GM13976 (cell line): ENCODE measurements at regions not wholly inside any gene's neighbourhood (a gene's known extent, or its start where the extent isn't known, plus 50 kb on each side); places are given as distances from the start of the nearest gene placed in this dataset.

ENCODE experiments used
- DNase-seq: peaks from one replicate; pipeline ENCODE4 v3.0.0; 2012; ENCODE audit warnings: low spot score
- in situ Hi-C: fragments of 300-500 bp; cut with MboI; formaldehyde crosslinking; loops from one replicate; pipeline ENCODE4 v1.12.0; 2022; ENCODE audit warnings: low sequenced_read_pairs, mixed read lengths, inconsistent platforms; ENCODE audit not compliant: unreplicated experiment
- TF ChIP-seq, protein P1 (sequence below): IDR thresholded peaks from 2 replicates; pipeline ENCODE4 v1.5.1; 2012; ENCODE audit warnings: borderline replicate concordance, mild to moderate bottlenecking; ENCODE audit not compliant: insufficient read depth; ENCODE audit errors: extremely low read depth, missing control alignments, control extremely low read depth

DNA sequence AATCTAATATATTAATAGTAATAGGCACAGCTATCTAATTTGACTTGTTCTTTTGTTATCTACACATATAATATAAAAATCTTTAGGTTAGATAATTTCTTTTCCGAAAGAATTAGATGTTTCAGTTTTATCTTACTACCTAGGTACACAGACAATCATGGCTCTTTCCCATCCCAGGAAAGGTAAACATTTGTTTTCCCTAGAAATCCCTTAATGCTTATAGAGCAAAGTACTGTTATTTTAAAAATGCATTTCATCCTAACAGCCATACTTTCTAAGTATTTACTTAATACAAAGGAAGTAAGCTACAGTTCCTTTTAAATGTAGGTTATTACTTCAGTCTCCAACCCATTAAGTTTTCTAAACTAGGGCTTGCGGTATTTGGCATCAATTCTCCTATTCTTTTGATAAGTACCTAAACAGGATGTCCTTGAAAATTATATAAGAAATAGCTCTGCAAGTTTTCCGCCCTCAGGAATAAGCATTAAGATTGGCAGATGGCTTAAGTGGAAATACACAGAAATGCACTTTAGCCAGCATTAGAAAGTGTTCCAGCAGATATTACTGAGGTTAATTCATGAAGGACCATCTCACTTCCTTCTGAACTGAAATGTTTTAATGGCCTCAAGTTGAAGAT lies 616.2 kb upstream of the SPRY2 start:
- TF ChIP-seq, protein P1, sequence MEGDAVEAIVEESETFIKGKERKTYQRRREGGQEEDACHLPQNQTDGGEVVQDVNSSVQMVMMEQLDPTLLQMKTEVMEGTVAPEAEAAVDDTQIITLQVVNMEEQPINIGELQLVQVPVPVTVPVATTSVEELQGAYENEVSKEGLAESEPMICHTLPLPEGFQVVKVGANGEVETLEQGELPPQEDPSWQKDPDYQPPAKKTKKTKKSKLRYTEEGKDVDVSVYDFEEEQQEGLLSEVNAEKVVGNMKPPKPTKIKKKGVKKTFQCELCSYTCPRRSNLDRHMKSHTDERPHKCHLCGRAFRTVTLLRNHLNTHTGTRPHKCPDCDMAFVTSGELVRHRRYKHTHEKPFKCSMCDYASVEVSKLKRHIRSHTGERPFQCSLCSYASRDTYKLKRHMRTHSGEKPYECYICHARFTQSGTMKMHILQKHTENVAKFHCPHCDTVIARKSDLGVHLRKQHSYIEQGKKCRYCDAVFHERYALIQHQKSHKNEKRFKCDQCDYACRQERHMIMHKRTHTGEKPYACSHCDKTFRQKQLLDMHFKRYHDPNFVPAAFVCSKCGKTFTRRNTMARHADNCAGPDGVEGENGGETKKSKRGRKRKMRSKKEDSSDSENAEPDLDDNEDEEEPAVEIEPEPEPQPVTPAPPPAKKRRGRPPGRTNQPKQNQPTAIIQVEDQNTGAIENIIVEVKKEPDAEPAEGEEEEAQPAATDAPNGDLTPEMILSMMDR: no peak
- no peak for DNase-seq
- in situ Hi-C loops: no loop called here

DNA sequence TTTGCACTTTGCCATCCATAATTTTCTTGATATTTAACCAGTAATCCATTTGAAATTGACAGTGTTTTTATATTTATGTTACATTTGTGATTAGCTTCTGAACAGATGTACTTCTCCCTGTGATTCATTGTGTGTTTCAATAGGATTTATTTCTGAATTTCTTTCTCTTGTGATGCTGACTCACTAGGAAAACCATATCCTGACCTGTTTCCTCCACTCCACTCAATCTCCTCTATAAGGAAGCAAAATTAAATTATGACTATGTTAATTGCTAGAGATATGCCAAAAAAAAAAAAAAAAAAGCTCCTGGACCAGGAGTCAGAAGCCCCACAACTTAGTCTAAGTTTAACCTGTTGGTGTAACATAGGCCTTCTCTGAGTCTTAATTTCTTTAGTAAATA lies 614.6 kb upstream of the SPRY2 start:
- in situ Hi-C loops: no loop called here
- DNase-seq: no peak
- TF ChIP-seq, protein P1: no peak

DNA sequence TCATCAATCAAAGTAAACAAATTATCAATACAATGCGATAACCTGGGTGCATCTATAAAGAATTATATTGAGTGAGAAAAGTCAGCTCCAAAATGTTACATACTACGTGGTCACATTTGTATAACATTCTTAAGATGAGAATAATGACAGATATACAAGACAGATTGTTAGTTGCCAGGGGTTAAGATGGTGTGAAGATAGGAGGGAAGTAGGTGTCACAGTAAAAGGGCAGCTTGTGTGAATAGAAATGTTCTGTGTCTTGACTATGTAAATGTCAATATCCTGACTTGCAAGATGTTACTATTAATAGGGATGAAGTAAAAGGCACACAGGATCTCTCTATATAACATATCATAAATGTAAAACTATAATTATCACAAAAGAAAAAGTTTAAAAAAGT lies 611.2 kb upstream of the SPRY2 start:
- in situ Hi-C loops: no loop called here
- TF ChIP-seq, protein P1: no peak
- DNase-seq: no peak

DNA sequence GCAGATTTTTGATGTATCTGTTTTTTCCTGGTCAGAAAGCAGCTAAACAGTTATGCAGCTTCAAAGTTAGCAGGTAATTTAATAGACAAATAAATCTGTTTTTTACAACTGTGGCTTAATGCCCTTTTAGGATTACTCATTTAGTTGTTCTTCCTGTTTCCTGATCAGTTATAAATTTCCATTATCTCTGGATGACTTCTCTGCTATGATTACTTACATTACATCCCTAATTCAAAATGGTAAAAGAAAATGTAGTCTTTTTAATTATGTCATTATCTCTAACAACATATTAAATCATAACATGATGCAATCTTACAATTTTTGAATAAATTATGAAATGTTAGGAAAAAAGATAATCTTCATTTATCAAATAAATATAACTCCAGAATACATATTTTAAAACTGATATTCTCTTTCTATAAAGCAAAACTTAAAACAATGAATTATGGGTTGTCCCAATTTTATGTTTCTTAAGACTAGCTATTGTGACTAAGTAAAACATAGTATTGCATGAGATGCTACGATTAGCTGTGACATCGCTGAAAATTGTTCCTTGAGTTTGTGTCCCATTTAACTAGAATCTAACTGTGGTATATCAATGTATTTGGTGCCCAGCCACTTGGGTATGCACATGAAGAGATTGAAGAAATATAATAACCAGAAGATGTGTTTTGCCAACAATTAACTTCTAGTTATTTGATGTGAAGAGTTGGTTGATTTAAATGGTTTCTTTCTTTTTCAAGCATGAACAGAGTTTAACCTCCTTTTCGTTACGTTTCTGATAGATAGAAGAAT lies 605.3 kb upstream of the SPRY2 start:
- in situ Hi-C loops: no loop called here
- DNase-seq: no peak
- TF ChIP-seq, protein P1: no peak

DNA sequence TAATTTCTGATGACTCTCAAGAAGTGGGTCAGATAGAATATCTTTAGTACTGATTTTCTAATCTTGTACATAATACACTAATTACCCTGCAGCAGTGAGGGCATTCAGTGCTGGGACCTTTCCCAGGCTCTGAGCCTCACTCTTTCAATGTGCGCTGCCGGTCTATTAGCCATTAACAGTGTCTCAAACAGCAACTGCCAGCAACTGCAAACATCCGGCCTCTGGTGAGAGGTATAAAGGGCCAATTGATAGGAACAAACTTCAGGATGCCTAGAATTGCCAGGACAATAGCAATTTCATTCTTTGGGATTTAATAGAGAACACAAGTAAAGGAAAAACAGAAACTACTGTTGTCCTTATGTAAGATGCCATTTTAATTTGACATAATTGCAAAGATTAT lies 604.4 kb upstream of the SPRY2 start:
- in situ Hi-C loops: no loop called here
- TF ChIP-seq, protein P1: no peak
- no peak for DNase-seq

DNA sequence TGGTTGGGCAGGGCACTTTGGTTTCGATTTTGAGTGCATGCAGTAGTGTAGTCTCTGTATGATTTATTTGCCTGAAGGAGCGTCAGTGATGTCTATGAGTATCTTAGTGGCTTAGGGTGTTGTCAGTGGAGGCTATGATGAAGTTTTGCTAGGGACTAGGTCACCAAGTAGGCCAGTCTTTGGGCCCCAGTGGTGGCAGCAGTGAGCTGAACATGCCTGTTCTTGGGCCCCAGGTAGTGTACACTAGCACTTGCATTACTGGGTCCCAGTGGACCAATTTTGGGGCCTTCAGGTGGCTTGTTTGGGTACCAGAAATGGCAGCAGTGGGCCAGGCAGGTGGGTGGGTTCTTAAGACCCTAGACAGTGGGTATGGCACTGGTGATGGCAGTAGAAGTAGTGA lies 598.7 kb upstream of the SPRY2 start:
- no peak for DNase-seq
- in situ Hi-C loops: no loop called here
- TF ChIP-seq, protein P1: no peak
